Neural progenitor cell (in vitro differentiated cells): ENCODE measurements at regions not wholly inside any gene's neighbourhood (a gene's known extent, or its start where the extent isn't known, plus 50 kb on each side); places are given as distances from the start of the nearest gene placed in this dataset.

Experiments
- DNase-seq: peaks from one replicate; pipeline ENCODE4 v3.0.0-alpha.2; 2016; ENCODE audit warnings: low spot score
- H2AFZ ChIP-seq: fragments of 200-600 bp; sonication (generic); replicated peaks from 2 replicates; pipeline ENCODE4 v1.6.1; 2016; ENCODE audit warnings: antibody characterized with exemption
- H3F3A ChIP-seq: fragments of 200-600 bp; sonication (generic); 2 replicates; pipeline ENCODE4 v1.6.1; 2016; ENCODE audit warnings: antibody characterized with exemption, low read depth
- H3K27ac ChIP-seq: fragments of 200-600 bp; sonication (generic); 2 replicates; pipeline ENCODE4 v1.5.1; 2016; ENCODE audit warnings: mild to moderate bottlenecking
- H3K27me3 ChIP-seq: fragments of 200-600 bp; sonication (generic); 2 replicates; pipeline ENCODE4 v1.6.1; 2016; ENCODE audit warnings: mild to moderate bottlenecking, moderate library complexity
- H3K36me3 ChIP-seq: fragments of 200-600 bp; sonication (generic); 2 replicates; pipeline ENCODE4 v1.5.1; 2016
- H3K4me1 ChIP-seq: fragments of 200-600 bp; sonication (generic); 2 replicates; pipeline ENCODE4 v1.6.1; 2016; ENCODE audit warnings: mixed run types
- H3K4me2 ChIP-seq: fragments of 200-600 bp; sonication (generic); 2 replicates; pipeline ENCODE4 v1.6.1; 2016
- H3K4me3 ChIP-seq: fragments of 200-600 bp; sonication (generic); 2 replicates; pipeline ENCODE4 v1.5.1; 2016
- H3K79me2 ChIP-seq: fragments of 200-600 bp; sonication (generic); 2 replicates; pipeline ENCODE4 v1.6.1; 2016; ENCODE audit warnings: low read depth
- H3K9ac ChIP-seq: fragments of 200-600 bp; sonication (generic); 2 replicates; pipeline ENCODE4 v1.6.1; 2016
- H3K9me3 ChIP-seq: fragments of 200-600 bp; sonication (generic); 2 replicates; pipeline ENCODE4 v1.5.1; 2016; ENCODE audit warnings: low read depth
- H4K20me1 ChIP-seq: fragments of 200-600 bp; sonication (generic); 2 replicates; pipeline ENCODE4 v1.6.1; 2016; ENCODE audit warnings: low read depth
- H3K27ac Mint-ChIP-seq: 3 replicates; pipeline ENCODE4 v1.8.0; 2021; ENCODE audit warnings: mixed read lengths
- H3K27me3 Mint-ChIP-seq: 2 replicates; pipeline ENCODE4 v1.8.0; 2022; ENCODE audit warnings: low read depth, mild to moderate bottlenecking, inconsistent platforms, moderate library complexity, mixed read lengths; ENCODE audit not compliant: insufficient read depth
- H3K36me3 Mint-ChIP-seq: 3 replicates; pipeline ENCODE4 v1.8.0; 2021; ENCODE audit warnings: mixed read lengths
- H3K4me1 Mint-ChIP-seq: 3 replicates; pipeline ENCODE4 v1.8.0; 2021; ENCODE audit warnings: mixed read lengths
- H3K4me3 Mint-ChIP-seq: 3 replicates; pipeline ENCODE4 v1.8.0; 2021; ENCODE audit warnings: mild to moderate bottlenecking, moderate library complexity, mixed read lengths
- H3K9me3 Mint-ChIP-seq: 3 replicates; pipeline ENCODE4 v1.8.0; 2020; ENCODE audit warnings: mixed read lengths
- CTCF ChIP-seq: fragments of 200-600 bp; sonication (generic); IDR thresholded peaks from 2 replicates; pipeline ENCODE4 v1.5.1; 2017; ENCODE audit warnings: antibody characterized with exemption, mild to moderate bottlenecking
- EZH2 ChIP-seq: fragments of 200-600 bp; sonication (generic); IDR thresholded peaks from 2 replicates; pipeline ENCODE4 v1.6.1; 2017; ENCODE audit warnings: antibody characterized with exemption, mild to moderate bottlenecking, moderate library complexity
- EZH2phosphoT487 ChIP-seq: fragments of 200-600 bp; sonication (generic); IDR thresholded peaks from 2 replicates; pipeline ENCODE4 v1.6.1; 2017; ENCODE audit warnings: antibody characterized with exemption

GRCh38 chr4:123557857-123558536, 161.4 kb downstream of the SPRY1 start:
- TF ChIP-seq EZH2, result no peak
- TF ChIP-seq EZH2phosphoT487, result no peak
- no peak for TF ChIP-seq CTCF
- Histone ChIP-seq H3F3A (peaks cover 8% of the 10 kb centered on the region), H4K20me1 (no peaks in the 10 kb centered on the region), H3K27me3 (no peaks in the 10 kb centered on the region), H3K9ac (no peak overlapping the region), H3K4me3 (no peak overlapping the region), H3K27ac (no peak overlapping the region), H3K79me2 (no peaks in the 10 kb centered on the region), H3K4me1 (peaks cover 29% of the 10 kb centered on the region), H3K4me2 (no peak overlapping the region), H3K9me3 (no peaks in the 10 kb centered on the region), H2AFZ (no peak overlapping the region), H3K36me3 (no peaks in the 10 kb centered on the region)
- peaks cover 55% of the 10 kb centered on the region for H3K4me1 Mint-ChIP-seq
- peaks cover 2% of the 10 kb centered on the region for H3K36me3 Mint-ChIP-seq
- no peak overlapping the region for H3K4me3 Mint-ChIP-seq
- peaks cover 2% of the 10 kb centered on the region for H3K27me3 Mint-ChIP-seq
- peaks cover 2% of the 10 kb centered on the region for H3K9me3 Mint-ChIP-seq
- no peak overlapping the region for H3K27ac Mint-ChIP-seq
- DNase-seq, result no peak

- H3K9me3 Mint-ChIP-seq, result peaks cover 3% of the 10 kb centered on the region
- no peak overlapping the region for H2AFZ ChIP-seq
Observed at GRCh38 chr4:123558865-123559264, 162.3 kb downstream of the SPRY1 start.

GRCh38 chr4:123559955-123560871, 163.6 kb downstream of the SPRY1 start:
- no peaks in the 10 kb centered on the region for H3K79me2 ChIP-seq

More at GRCh38 chr4:123558865-123559264, 162.3 kb downstream of the SPRY1 start:
- DNase-seq, result no peak
- no peak overlapping the region for H3K27ac Mint-ChIP-seq
- peaks cover 50% of the 10 kb centered on the region for H3K4me1 Mint-ChIP-seq
- Histone ChIP-seq H3F3A (peaks cover 2% of the 10 kb centered on the region), H3K4me3 (no peak overlapping the region), H3K4me1 (peaks cover 26% of the 10 kb centered on the region), H3K9ac (no peak overlapping the region), H3K79me2 (no peaks in the 10 kb centered on the region), H3K36me3 (no peaks in the 10 kb centered on the region), H3K27me3 (no peaks in the 10 kb centered on the region), H3K27ac (no peak overlapping the region), H4K20me1 (no peaks in the 10 kb centered on the region), H3K9me3 (no peaks in the 10 kb centered on the region), H3K4me2 (no peak overlapping the region)
- peaks cover under 1% of the 10 kb centered on the region for H3K27me3 Mint-ChIP-seq
- peaks cover 3% of the 10 kb centered on the region for H3K36me3 Mint-ChIP-seq
- TF ChIP-seq EZH2phosphoT487 (no peak), EZH2 (no peak), CTCF (no peak)
- no peak overlapping the region for H3K4me3 Mint-ChIP-seq

More at GRCh38 chr4:123559955-123560871, 163.6 kb downstream of the SPRY1 start:
- TF ChIP-seq EZH2 (no peak), EZH2phosphoT487 (no peak), CTCF (no peak)
- no peak overlapping the region for H3K9ac ChIP-seq
- H2AFZ ChIP-seq, result peak overlapping the region; percentile 80
- Mint-ChIP-seq H3K4me3 (no peak overlapping the region), H3K27me3 (no peaks in the 10 kb centered on the region), H3K4me1 (peaks cover 38% of the 10 kb centered on the region), H3K27ac (no peak overlapping the region), H3K9me3 (peaks cover 3% of the 10 kb centered on the region), H3K36me3 (peaks cover 3% of the 10 kb centered on the region)
- H3K4me1 ChIP-seq, result peaks cover 14% of the 10 kb centered on the region
- H3K9me3 ChIP-seq, result no peaks in the 10 kb centered on the region
- H3K4me2 ChIP-seq, result no peak overlapping the region
- H3K4me3 ChIP-seq, result no peak overlapping the region
- DNase-seq, result no peak
- H3K27me3 ChIP-seq, result no peaks in the 10 kb centered on the region
- H4K20me1 ChIP-seq, result no peaks in the 10 kb centered on the region
- H3K36me3 ChIP-seq, result no peaks in the 10 kb centered on the region
- no peak overlapping the region for H3K27ac ChIP-seq
- H3F3A ChIP-seq, result no peaks in the 10 kb centered on the region
